Right renal cortex interstitium (tissue), 3 donors: ENCODE measurements at regions not wholly inside any gene's neighbourhood (a gene's known extent, or its start where the extent isn't known, plus 50 kb on each side); places are given as distances from the start of the nearest gene placed in this dataset.
A peak's percentile ranks its signal among the peaks of the same experiment; 100 is the strongest.

ENCODE experiments used
- DNase-seq, 3 donors: peaks; one replicate each; pipeline ENCODE4 v3.0.0-alpha.2; 2013; ENCODE audit warnings: low read depth in 3 of 3, low spot score in 2 of 3

DNA sequence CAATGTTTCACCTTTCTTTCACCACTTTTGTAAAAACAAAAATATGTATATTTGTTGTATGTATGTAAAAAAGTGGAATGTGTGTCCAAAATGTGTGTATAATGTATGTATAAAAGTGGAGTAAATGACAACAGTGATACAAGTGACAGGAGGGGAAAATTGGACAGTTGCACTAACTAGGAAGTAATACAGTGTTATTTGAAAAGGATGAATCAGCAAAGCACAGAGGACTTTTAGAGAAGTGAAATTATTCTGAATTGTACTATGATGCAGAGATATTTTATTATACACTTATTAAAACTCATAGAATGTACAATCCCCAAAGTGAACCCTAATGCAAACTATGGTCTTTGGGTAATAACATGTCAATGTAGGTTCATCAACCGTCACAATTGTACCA is 331.3 kb upstream of the CNTNAP5 start:
- no peak for DNase-seq

DNA sequence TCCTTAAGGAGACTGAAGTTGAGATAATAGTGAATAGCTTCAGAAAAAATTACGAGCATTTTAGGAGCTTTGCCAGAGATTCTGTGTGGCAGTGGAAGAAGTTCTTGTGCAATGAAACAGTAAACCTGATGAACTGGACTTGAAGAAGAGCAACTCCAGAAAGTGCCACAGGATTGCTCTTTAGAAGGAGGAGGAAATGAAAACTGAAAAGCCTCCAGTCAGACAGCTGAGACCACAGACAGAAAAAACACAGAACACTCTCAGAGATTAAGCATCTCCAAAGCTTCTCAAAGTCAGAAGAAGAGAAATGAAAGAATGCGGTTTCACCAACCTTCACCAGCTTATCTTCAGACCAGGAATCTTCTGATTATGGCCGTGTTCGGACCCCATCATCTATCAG is 329.7 kb upstream of the CNTNAP5 start:
- no peak for DNase-seq

DNA sequence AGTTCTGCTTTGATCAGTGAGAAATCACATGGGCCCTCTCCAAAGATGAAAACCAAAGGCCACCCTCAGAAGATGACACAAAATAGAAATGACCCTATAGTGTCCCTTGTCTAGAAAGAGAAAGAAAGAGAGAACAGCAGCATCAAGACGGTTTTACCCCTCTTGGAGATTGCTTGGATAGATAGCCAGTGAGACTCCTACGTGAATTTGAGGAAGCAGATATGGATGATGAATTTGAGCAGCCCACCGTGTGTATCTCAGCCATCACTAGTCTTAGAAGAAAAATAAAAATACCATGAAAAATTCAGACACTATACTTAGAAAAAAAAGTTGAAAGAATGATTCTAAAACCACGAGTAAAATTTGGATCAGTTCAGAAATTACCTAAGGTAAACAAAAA is 329.1 kb upstream of the CNTNAP5 start:
- DNase-seq, result no peak

DNA sequence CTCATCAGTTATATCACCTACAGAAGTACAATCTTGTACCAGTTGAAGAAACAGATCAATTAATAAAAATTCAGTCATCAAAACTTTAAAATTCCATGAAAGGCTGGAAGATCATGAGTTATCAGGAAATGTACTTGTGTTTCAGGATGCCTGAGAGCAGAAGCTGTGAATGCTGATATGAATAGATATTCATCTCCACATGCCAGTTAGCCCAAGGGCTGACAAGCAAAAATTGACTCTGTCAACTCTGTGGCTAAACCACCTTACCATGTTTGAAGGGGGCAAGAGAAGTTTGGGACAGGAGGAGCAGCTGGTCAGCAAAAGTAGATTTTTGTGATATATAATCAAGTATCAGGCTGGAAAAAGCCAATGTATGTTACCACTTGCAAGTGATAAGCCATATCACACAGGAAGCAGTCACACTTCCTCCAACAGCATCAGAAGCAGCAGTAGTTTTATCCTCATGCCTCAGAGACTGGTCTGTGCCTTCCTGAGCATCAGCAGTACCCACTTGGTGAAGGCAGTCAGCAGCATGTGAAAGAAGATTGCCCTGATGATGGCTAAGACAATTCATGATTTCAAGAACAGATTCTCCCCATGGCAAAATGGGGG is 328.2 kb upstream of the CNTNAP5 start:
- DNase-seq, result no peak

DNA sequence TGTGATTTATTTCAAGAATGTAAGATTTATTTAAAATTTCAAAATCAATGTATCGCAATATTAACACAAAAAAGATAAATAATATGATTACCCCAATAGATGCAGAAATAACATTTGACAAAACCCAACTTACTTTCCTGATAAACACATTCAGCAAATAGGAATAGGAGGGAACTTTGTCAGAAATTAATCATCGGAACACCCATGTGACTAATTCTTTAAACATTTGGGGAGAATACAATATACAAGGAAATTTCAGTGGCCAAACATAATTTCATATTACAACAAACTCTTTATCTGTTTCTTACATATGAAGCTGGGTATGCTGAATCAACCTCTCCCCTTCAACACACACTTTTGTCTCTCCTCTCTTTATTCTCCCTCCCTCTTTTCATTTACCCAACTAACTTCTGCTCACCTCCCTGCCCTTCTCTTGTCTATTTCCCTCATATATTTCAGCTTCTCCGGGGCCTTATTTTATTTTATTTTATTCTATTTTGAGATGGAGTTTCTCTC is 309.6 kb upstream of the CNTNAP5 start:
- no peak for DNase-seq

DNA sequence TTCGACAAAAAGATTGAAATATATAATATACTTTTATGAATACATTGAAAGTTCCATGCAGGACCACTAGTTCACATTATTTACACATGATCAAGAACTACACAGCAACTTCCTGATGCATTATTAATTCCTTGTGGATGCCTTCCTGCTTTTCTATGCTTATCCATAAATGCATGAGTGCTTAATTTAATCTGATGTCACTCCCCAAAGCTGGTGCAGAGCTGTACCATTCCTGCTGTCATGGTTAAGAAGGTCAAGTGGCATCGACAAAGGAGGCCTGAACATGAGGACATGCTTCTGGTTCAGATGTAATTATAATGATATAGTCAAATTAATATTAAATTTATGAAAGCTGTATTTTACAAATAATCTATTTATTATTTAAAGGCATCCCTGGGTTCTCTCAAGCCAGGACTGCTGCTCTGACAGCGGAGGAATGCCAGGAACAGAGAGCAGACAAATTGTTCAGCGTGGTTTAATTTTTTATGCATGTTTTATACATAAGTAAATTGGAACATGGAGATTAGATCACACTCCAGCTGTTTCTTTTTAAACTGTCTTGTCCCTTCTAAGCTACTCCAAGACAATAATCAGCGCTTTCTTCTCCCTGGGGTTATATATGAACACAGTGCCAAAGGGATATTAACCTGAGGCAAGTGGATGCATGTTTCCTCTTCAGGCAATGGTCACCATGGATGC is 307.3 kb upstream of the CNTNAP5 start:
- DNase-seq, result no peak

DNA sequence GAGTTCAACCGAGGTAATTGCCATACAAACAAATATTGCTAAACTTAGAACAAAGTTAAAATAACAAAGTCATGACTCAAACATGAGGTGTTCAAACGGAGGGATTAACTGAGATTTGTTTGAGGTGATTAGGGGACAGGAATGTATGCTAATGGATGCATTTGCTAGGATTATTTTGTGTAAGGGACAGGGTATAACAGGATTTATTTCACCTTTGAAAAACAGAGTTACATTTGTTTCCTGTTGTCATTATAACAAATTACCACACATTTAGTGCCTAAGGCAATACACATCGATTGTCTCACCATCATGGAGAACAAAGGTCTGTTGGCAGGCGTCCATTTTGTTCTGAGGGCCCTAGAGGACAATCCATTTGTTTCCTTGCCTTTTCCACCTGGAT is 304.3 kb upstream of the CNTNAP5 start:
- no peak for DNase-seq

DNA sequence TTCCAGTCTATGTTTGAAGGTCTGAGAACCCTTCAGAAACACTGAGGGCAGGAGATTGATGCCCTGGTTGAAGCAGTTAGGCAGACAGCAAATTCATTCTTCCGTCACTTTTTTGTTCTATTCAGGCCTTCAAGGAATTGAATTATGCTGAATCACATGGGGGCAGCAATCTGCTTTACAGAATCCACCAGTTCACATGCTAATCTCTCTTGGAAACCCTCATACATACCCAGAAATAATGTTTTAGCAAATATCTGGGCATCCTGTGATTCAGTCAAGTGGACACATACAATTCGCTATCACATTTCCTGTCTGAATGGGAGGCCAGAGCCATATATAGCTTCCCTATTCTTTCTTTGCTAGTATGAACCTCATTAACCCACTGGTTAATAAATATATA is 301.4 kb upstream of the CNTNAP5 start:
- no peak for DNase-seq

DNA sequence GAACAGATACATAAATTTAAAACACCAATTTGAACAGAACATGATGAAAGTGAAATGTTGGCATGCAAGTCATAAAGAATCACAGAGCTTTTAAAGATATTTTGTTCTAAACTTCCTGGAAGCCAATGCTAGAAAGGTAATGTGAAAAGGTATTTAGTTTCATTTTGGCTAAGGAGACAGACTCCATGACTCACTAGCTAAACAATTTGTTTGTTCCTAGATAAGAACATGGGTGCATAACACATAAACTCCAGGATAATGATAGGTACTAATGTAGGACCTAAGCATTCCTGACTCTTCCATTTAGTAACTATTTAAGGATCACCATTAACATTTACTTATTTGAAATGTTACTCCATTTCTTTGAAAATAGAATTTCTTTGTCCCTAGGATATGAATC is 292.5 kb upstream of the CNTNAP5 start:
- DNase-seq, result no peak

DNA sequence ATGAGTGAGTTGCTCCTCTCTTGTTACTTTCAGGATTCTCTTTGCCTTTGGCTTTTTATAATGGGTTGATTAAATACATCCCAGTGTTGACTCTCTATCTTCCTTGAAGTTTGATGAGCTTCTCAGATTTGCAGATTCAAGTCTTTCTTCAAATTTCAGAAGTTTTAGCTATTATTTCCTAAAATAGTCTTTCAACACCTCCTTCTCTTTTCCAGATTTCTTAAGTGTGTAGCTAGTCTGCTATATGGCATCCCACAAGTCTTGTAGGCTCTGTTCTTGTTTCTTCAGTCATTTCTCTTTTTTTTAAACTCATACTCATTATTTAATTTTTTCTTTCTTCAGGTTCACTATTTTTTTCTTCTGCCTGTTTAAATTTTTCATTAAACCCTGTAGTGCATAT is 287.7 kb upstream of the CNTNAP5 start:
- DNase-seq, result no peak

DNA sequence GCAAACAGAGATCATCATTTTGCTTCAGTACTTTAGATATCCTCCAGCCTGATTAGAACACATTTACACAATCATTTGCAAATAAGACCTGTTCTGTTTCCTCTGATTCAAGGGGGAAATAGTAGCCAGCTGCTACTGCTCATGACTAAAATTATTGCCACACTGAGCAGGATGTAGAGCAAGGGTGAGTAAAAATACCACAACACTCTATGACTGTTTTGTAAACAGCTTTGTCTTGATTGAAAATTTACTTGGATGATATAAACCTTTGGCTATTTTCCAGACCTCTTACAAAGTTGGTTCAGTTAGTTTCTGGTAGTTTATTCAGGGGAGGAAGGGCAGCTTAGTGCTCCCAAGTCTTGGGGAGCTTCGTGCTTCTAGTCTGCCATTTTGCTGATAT is 286.4 kb upstream of the CNTNAP5 start:
- DNase-seq, result peak in 1 of 3 donors; percentile 0

DNA sequence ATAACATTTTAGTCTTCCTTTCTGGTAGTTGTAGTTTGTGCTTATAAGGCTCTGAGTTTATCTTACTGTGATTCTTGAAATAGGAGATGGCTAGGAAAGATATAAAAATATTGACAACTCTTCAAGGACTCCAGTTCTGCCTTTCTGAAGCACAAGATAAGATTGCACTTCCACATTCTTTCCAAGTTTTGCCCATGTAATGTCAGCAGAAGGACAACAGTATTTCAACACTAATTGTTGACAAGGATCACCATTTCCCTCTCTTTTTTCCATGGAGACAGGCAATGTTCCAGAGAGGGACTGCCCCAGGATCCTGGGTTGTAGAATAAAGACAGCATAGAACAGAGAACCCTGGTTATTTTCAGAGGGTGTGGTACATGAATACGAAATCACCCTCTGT is 279.1 kb upstream of the CNTNAP5 start:
- DNase-seq, result no peak

DNA sequence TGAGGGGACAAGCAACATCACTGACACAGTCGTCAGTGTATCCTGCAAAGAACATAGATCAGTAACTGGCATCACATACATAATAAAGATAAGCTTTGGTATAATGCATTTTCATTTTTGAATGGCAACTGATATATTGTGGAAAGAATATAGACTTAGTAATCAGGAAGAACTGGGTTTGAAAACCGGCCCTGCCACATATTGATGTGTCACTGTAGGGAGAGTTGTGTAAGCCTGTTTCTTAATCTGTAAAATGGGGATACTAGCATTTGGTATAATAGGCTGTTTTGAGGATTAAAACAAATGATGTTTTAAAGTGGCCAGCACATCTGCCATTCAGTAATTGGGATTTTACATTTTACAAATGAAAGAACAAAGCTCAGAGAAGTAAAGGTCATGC is 277.8 kb upstream of the CNTNAP5 start:
- no peak for DNase-seq

DNA sequence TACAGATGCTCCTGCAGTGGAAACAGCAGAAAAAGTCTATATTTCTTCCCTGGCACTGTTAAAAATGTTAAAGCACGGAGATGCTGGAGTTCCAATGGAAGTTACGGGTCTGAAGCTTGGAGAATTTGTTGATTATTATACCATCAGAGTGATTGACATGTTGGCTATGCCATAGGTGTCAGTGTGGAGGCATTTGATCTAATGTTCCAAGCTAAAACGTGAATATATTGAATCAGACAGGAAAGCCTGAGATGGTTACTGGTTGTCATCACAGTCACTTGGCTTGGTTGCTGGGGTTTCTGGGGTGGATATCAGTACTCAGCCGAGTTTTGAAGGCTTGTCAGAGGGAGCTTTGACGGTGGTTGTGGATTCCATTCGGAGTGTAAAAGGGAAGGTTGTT is 262.9 kb upstream of the CNTNAP5 start:
- no peak for DNase-seq

DNA sequence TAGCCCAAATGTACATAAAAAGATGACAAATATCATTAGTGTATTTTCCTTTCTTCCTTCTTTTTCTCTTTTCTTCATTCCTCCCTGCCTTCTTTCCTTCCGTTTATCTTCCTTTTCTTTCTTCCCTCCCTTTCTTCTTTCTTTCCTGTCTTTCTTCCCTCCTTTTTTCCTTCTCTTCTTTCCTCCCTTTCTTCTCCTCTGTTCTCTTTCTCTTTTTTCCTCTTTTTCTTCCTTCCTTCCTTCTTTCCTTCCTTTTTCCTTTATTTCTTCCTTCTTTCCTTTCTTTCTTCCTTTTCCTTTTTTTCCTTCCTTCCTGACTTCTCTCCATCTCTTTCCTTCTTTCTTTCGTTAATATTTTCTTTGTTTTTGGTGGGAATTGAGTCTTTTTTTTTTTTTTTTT is 256.9 kb upstream of the CNTNAP5 start:
- DNase-seq, result no peak

DNA sequence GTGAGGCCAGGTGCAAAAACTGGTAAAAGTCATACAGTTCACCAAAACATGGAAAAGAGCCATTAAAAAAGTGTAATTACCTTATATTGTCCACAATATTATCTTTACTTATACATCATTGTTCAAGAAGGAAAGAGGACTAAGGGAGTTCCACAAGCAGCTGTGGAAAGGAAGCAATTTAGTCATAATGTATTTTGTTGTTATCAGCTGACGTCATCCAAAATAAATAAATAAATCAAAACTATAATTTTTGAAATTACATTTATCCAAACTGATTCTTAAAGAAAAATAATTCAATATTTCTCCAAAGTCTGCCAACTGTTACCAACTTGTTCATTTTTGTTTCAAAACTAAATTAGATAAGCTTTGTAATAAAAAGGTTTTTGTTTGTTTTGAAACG is 256.1 kb upstream of the CNTNAP5 start:
- no peak for DNase-seq

DNA sequence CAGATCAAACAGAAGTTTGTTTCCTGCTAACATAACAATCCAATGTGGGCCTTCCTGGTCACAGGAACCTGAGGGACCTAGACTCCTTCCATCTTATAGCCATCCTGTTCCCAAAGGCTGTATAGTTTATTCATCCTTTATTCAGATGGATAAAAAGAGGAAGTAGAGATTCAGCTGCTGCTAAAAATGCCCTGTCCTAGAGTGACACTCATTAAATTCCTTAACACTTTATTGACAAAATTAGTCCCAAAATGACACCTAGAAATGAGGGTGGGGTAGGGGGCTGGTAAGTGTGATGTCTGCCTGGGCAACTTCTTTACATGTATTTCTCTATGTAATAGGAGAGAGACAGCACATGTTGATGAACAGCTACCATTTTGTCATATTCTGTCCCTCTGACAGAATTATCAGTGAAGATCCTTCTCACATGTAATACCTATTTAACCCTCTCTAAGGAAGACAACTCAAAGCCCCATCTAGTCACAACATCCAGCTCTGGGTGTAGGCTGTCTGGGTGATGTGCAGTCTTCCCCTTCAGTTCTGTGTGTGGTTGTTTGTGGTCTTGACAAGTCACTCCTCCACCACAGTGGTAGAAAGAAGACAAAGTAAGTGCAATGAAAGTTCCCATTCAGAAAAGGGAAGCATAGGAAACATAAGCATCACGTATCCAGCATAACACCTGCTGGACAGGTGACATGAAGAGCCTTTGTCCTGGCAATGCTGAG is 253.9 kb upstream of the CNTNAP5 start:
- no peak for DNase-seq

DNA sequence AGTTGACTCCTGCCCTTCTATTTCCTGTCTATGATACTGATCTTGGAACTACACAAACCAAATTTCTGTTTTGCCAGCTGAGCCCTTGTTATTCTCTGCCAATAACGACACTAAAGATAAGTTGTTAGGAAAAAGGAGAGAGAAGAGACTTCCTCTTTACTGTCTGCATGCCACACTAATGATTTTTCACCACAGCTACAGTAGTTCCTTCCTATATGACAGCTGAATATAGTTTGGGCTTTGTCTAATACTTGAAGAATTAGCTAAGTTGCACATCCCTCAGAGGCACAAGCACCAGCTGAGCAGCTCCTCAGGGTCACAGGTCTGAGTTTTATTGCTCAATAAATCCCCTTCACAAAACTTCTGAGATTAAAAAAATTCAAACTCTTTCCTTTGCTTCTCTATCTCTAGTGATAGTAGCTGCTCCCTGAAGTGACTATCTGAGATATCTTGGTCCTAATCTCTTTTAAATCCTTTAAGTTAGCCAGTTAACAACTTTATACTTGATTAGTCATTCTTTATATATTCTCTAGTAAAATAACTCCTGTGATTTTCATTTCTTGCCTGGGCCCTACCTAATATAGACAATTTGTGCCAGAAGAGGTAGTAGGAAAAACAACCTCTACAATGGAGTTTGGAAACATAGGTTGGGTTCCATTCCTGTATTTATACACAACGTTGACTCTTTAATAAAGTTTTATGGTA is 253.0 kb upstream of the CNTNAP5 start:
- no peak for DNase-seq

DNA sequence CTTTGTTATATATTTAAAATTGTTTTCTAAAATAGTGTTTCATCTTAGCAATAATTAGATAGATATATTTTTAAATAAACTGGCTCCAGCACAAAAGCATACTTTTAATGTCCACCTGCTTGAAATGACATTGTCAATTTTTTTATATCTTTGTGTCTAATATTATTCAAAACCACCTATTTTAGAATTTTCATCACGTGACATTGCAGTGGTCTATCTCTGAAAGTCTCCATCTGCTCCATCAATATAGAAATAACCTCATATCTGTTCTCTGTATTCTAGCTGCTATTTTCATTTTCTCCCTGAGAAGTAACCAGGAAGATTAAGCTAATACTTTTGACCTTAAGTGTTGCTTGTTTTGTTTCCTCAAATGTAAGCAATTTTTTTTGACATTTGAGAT is 248.0 kb upstream of the CNTNAP5 start:
- DNase-seq, result no peak

DNA sequence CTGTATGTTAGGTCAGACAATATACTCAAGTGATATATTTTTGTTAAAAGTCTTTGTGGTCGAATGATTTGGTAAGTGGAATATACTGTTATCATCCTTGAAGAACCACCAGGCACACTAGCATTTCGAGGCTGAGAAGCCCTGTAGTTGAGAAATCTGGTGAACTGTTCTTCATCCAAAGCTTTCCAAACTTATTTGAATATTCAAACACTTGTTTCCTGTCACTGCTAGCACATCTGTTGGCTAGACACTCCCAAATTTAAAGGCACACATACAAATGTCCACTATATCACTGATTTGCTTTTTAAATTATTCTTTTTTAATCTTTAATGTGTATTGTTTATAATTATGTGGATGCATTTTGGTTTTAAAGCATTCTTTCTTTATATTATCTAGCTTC is 241.9 kb upstream of the CNTNAP5 start:
- DNase-seq, result no peak

DNA sequence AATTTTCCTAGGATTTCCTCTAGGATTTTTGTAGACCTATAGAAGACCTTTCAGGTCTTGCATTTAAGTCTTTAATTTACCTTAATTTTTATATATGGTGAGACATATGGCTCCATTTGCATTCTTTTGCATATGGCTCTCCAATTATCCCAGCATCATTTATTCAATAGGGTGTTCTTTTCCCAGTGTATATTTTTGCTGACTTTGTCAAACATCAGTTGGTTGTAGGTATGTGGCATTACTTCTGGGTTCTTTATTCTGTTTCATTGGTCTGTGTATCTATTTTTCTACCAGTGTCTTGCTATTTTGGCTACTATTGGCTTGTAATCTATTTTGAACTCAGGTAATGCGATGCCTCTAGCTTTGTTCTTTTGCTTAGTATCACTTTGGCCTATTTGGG is 239.8 kb upstream of the CNTNAP5 start:
- no peak for DNase-seq
